GM21529 (cell line): ENCODE measurements at regions not wholly inside any gene's neighbourhood (a gene's known extent, or its start where the extent isn't known, plus 50 kb on each side); places are given as distances from the start of the nearest gene placed in this dataset.

Source experiments
- ATAC-seq: cut with Tn5 transposase; IDR thresholded peaks from one replicate; pipeline ENCODE4 v1.9.1; 2021; ENCODE audit not compliant: unreplicated experiment

DNA sequence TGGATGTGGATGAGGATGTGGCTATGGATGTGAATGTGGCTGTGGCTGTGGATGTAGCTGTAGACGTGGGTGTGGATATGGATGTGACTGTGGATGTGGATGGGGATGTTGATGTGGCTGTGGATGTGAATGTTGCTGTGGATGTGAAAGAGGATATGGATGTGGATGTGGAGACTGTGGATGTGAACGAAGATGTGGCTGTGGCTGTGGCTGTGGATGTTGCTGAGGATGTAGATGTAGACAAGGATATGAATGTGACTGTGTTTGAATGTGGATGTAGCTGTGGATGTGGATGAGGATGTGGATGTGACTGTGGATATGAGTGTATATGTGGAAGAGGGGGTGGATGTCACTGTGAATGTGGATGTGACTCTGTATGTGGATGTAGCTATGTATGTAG, 884.6 kb upstream of the CHAC2 start:
- no peak for ATAC-seq

GRCh38 chr2:52881606-52882005, 886.0 kb upstream of the CHAC2 start:
- no peak for ATAC-seq

GRCh38 chr2:52880872-52881271, 886.7 kb upstream of the CHAC2 start:
- ATAC-seq: no peak

- no peak for ATAC-seq
Observed at GRCh38 chr2:52879561-52879960, 888.0 kb upstream of the CHAC2 start.

DNA sequence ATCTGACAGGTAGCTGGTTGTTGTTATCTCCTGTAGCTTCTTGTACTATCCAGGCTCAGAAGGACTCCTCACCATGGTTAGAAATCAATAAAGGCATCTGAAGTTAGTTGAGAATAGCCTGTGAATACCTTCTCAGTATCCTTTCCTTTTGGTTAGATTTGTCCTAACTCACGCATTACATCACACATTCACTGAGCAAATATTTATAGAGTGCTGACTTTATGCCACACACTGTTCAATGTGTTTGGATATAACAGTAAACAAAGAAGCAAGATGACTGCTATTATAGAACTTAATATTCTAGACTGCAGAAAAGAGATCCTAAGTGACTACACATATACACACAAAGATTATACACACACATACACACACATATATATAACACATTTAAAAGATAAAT, 889.9 kb upstream of the CHAC2 start:
- no peak for ATAC-seq

DNA sequence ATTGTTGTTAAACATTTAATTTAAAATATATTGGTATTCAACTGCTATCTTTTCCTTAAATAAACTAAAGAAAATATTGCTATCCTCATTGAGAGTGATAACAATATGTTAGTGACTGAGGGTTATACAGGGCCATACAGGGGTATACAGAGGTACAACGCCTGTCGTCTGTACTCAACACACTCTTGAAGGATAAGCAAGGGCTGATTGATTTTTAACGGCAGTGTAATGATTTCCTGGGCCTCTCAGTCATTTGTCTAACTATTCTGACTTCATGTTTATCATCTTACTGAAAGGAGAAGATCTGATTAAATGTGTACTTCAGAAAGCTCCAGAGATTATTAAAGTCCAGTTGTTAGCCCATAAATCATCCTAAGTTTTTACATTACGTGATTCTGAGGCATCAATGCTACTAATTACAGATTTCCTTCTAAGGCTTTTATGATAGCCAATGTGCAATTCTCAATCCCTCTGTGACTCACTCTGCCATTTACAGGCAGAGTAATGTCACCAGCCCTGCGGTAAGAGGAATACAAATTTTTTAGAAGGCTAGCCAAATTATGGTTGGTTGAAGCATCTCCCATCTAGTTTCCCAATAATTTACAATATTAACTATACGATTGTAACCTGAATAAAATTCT, 893.0 kb upstream of the CHAC2 start:
- no peak for ATAC-seq

DNA sequence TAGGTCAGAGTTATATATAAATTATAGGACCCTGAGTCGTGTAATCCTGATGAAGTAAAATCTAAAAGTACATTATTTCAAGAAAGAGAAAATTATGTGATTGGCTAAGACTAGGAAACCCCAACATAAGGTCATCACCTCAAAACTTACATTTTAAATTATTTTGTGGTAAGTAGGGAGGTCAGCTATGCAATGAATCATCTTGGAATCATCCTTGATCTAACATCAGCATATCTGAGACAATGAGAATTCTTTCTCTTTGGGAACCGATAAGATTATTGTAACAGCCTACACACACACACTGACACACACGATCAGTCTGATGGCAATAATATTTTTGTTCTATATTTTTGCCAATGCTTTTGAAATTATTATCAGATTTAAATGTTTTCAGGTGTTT, 904.8 kb upstream of the CHAC2 start:
- ATAC-seq: no peak

DNA sequence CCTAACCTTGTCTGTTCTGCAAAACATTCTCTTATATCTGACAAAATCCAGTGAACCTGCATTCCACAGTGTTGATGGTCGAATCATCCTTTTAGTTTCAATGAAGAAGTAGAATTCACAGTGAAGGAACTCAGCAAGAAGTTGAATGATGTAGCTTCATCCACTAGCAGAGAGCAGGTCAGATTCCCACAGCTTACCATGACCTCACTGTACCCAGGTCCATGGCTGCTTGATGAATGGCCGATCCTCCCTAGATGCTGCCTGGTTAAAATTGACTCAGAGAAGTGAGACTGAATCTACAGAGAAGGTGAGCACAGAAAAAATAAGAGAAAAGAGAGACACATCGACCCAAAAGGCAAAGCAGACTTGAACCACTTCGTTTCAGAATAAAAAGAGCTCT, 906.0 kb upstream of the CHAC2 start:
- no peak for ATAC-seq

DNA sequence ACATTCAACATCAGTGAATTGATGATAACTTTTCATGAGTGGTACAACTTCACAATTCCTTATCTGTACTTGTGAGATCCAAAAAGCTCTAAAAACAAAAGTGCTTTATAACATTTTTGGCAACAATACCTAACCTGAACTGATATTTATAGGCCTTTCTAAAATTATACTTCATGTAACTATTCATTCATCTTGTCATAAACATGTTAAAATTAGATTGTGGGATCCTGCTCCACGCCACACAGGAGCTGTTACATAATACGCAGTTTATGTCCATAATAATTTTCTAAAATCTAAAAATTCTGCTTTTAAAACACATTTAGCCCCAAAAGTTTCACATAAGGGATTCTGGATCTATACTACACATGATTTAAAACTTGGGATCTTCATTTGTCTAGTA, 908.5 kb upstream of the CHAC2 start:
- no peak for ATAC-seq

GRCh38 chr2:52857722-52858121, 909.9 kb upstream of the CHAC2 start:
- ATAC-seq: no peak

DNA sequence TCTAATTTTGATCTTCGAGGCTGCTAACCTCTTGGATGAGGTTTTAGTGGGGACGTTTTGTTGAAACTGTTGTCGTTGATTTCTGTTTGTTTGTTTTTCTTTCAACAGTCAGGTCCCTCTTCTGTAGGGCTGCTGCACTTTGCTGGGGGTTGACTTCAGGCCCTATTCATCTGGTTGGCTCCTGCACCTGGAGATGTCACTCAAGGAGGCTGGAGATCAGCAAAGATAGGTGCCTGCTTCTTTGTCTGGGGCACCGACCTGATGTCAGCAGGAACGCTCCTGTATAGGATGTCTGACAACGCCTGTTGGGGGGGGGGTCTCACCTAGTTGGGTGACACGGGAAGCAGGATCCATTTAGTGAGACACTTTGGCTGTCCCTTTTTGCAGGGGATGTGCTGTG, 915.6 kb upstream of the CHAC2 start:
- no peak for ATAC-seq

GRCh38 chr2:52844701-52845423, 922.7 kb upstream of the CHAC2 start:
- no peak for ATAC-seq

GRCh38 chr2:52835909-52836308, 931.7 kb upstream of the CHAC2 start:
- no peak for ATAC-seq

- no peak for ATAC-seq
Observed at GRCh38 chr2:52831216-52831615, 936.4 kb upstream of the CHAC2 start.

GRCh38 chr2:52828112-52828511, 939.5 kb upstream of the CHAC2 start:
- no peak for ATAC-seq

DNA sequence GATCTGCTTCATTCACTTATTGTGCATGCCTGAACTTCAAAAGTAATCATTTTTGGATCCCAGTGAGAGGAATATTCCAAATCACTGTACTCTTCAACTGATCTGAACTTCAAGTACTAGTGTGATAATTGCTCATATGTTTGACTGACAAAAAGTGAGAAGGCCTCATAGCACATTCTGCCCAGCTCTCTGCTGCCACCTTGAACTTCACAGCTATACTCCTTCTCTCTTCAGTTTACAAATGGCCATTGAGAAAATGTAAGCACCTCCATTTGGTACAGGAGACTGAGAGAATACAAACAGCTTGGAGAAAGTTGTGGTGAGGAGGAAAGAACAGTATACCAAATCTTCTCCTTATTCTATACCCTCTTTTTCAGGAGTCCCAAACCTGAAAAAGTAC, 946.0 kb upstream of the CHAC2 start:
- no peak for ATAC-seq

GRCh38 chr2:52818958-52819357, 948.6 kb upstream of the CHAC2 start:
- no peak for ATAC-seq

- ATAC-seq: no peak
Observed at GRCh38 chr2:52810460-52810859, 957.1 kb upstream of the CHAC2 start.

DNA sequence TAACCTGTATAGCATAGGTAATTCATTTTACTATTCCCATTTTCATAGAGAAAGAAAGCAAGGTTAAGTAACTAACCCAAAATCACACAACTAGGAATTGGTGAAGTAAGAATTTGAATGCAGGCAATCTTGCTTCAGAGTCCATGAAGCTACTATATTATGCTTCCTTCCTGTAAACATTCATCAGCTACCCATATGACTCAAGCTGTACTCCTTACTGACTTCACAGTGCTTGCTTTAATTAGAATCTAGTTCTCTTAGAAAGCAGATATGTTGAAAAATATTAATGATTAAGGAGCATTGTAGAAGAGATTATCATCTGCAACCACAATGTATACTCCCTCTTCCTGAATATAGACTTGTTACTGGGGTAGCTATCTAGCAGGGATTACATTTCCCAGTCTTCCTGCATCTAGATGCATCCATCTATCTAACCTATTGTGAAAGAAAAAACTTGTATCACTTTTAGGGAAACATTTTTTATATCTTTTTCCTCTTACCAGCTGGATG, 961.6 kb upstream of the CHAC2 start:
- no peak for ATAC-seq

DNA sequence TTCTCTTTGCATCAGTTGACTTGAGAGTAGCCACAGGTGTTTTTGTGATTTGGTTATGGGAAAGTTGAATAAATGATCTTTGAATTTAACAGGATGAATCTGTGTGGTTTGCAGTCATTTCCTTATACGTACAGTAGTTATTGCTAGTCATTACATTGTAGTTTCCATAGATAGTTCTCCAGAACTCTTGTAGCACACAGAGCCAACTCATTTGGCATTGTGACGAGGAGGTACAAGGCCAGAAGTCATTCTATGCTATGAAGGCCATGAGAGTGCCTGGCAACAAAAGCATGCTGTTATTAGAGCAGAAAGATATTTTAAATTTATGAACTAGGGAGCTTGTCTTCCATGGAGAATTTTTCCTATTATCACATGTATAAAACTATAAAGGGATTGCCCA, 973.0 kb upstream of the CHAC2 start:
- no peak for ATAC-seq

DNA sequence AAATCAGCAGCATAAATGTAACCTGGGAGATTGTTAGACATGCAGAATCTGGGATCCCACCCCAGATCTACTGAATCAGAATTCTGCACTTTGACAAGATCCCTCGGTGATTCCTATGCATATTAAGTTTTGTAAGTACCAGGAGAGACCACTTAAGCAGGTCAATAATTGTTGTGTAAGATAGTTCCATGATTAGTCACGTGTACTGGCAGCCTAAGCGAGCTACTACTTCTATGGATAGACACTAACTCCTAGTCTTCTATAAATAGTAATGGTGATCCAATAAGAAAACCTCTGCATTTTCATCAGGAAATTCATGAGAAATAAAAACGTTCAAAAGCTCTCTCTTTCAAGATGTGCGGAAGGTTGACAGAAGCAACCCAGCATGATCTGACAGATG, 988.2 kb upstream of the CHAC2 start:
- ATAC-seq: no peak

GRCh38 chr2:52776571-52776970, 991.0 kb upstream of the CHAC2 start:
- no peak for ATAC-seq

- ATAC-seq: no peak
Observed at GRCh38 chr2:52775674-52776073, 991.9 kb upstream of the CHAC2 start.
